K562 (cell line): ENCODE measurements at regions not wholly inside any gene's neighbourhood (a gene's known extent, or its start where the extent isn't known, plus 50 kb on each side); places are given as distances from the start of the nearest gene placed in this dataset.
A peak's percentile ranks its signal among the peaks of the same experiment; 100 is the strongest.

Experiments
- ATF1 ChIP-seq, 2 experiments: fragments of 450-650 bp in 1 of 2; IDR thresholded peaks; 2 replicates each; pipeline ENCODE4 v1.6.1; 2016; ENCODE audit warnings: missing compliant biosample characterization in 1 of 2, missing genetic modification characterization in 1 of 2
- BHLHE40 ChIP-seq: IDR thresholded peaks from 2 replicates; pipeline ENCODE4 v1.6.1; 2011; ENCODE audit warnings: low read length, improper control_type of control experiment
- CBX5 ChIP-seq: IDR thresholded peaks from 2 replicates; pipeline ENCODE4 v1.6.1; 2014; ENCODE audit warnings: low read depth, borderline replicate concordance
- CREB3 ChIP-seq: fragments of 450-650 bp; conservative IDR thresholded peaks from 2 replicates; pipeline ENCODE4 v1.6.1; 2016; ENCODE audit warnings: missing genetic modification characterization, low read depth, mild to moderate bottlenecking, missing compliant biosample characterization, moderate library complexity
- CREB3L1 ChIP-seq: fragments of 450-650 bp; IDR thresholded peaks from 2 replicates; pipeline ENCODE4 v1.6.1; 2014; ENCODE audit warnings: low read depth, mild to moderate bottlenecking, moderate library complexity, borderline replicate concordance
- ETV6 ChIP-seq, 3 experiments: fragments of 150-350 bp in 1 of 3; sonication (generic) in 1 of 3; formaldehyde crosslinking in 1 of 3; IDR thresholded peaks; 2 replicates each; pipeline versions ENCODE4 v1.6.1 to v1.8.0; 2014 to 2022; ENCODE audit warnings: borderline replicate concordance in 2 of 3, low read depth in 2 of 3, antibody characterized with exemption in 1 of 3, low read length in 1 of 3, mild to moderate bottlenecking in 1 of 3, missing genetic modification reagents in 1 of 3
- FOXK2 ChIP-seq, 2 experiments: fragments of 450-650 bp; IDR thresholded peaks in 1 of 2; conservative IDR thresholded peaks in 1 of 2; 2 replicates each; pipeline ENCODE4 v1.6.1; 2016; ENCODE audit warnings: low read depth in 2 of 2, mild to moderate bottlenecking in 1 of 2
- HDGF ChIP-seq: fragments of 450-650 bp; IDR thresholded peaks from 2 replicates; pipeline ENCODE4 v1.6.1; 2016
- KAT8 ChIP-seq: fragments of 450-650 bp; IDR thresholded peaks from 2 replicates; pipeline ENCODE4 v1.6.1; 2016; ENCODE audit warnings: low read depth, mild to moderate bottlenecking
- MTA3 ChIP-seq: fragments of 450-650 bp; formaldehyde crosslinking; IDR thresholded peaks from 2 replicates; pipeline ENCODE4 v1.6.1; 2017; ENCODE audit warnings: mild to moderate bottlenecking, borderline replicate concordance
- MYNN ChIP-seq, 2 experiments: sonication (generic); formaldehyde crosslinking in 1 of 2; IDR thresholded peaks; 2 replicates each; pipeline versions ENCODE4 v1.5.0 to v1.6.1; 2016 to 2020; ENCODE audit warnings: antibody characterized with exemption in 1 of 2, missing genetic modification reagents in 1 of 2
- NKRF ChIP-seq: fragments of 450-650 bp; IDR thresholded peaks from 2 replicates; pipeline ENCODE4 v1.6.1; 2016; ENCODE audit warnings: borderline replicate concordance
- NRF1 ChIP-seq, 2 experiments: fragments of 450-650 bp; IDR thresholded peaks in 1 of 2; conservative IDR thresholded peaks in 1 of 2; 2 replicates each; pipeline ENCODE4 v1.6.1; 2014; ENCODE audit warnings: mild to moderate bottlenecking in 2 of 2
- PREB ChIP-seq: sonication (generic); formaldehyde crosslinking; IDR thresholded peaks from 2 replicates; pipeline ENCODE4 v1.8.1; 2023; ENCODE audit warnings: mild to moderate bottlenecking, missing genetic modification reagents
- VEZF1 ChIP-seq: fragments of 200-800 bp; sonication (Bioruptor generic); IDR thresholded peaks from 2 replicates; pipeline ENCODE4 v1.6.1; 2017; ENCODE audit warnings: missing genetic modification characterization, missing compliant biosample characterization
- ZKSCAN3 ChIP-seq: fragments of 250-450 bp; sonication (Bioruptor Pico); IDR thresholded peaks from 2 replicates; pipeline ENCODE4 v1.4.0; 2020
- ZKSCAN8 ChIP-seq: fragments of 200-800 bp; sonication (Bioruptor generic); IDR thresholded peaks from 2 replicates; pipeline ENCODE4 v1.6.1; 2016; ENCODE audit warnings: missing genetic modification characterization, missing compliant biosample characterization
- ZNF408 ChIP-seq: fragments of 250-450 bp; sonication (Bioruptor Pico); IDR thresholded peaks from 2 replicates; pipeline ENCODE4 v1.4.0; 2020; ENCODE audit warnings: low read depth, mild to moderate bottlenecking, moderate library complexity

- TF ChIP-seq PREB (CRISPR knock-in tag): no peak
- TF ChIP-seq MYNN (IDR thresholded peaks at IDR 0.05): peak; percentile 84; the same call in 1 of the 2 replicates
- TF ChIP-seq MYNN (CRISPR knock-in tag; IDR thresholded peaks at IDR 0.05): no peak
- peak; percentile 40; the same call in 1 of the 2 replicates for TF ChIP-seq VEZF1 (CRISPR knock-in tag)
- no peak for TF ChIP-seq KAT8
- 0 out of 2 replicates have a peak, but pooled peaks have one; percentile 46 for TF ChIP-seq CREB3 (tag)
- TF ChIP-seq MTA3: peak; percentile 49; the same call in 1 of the 2 replicates
- peak; percentile 27 to 40; a peak in 2 of 4 replicates for TF ChIP-seq FOXK2 (conservative IDR thresholded peaks at IDR 0.05 in 1 of 2, IDR thresholded peaks at IDR 0.05 in 1 of 2; ENCODE audit: low read depth in 2 of 2)
- TF ChIP-seq ZNF408 (CRISPR knock-in tag): no peak
- TF ChIP-seq HDGF: peak; percentile 16; the same call in 1 of the 2 replicates
- TF ChIP-seq ATF1 (CRISPR knock-in tag; IDR thresholded peaks at IDR 0.05): no peak
- peak; percentile 47; the same call in 1 of the 2 replicates for TF ChIP-seq ATF1 (tag; IDR thresholded peaks at IDR 0.05)
- TF ChIP-seq CBX5: no peak
- peak; percentile 94 for TF ChIP-seq ZKSCAN8 (CRISPR knock-in tag)
- TF ChIP-seq NKRF: peak; percentile 47; the same call in 1 of the 2 replicates
- TF ChIP-seq NRF1 (conservative IDR thresholded peaks at IDR 0.05 in 1 of 2, IDR thresholded peaks at IDR 0.05 in 1 of 2): 0 out of 4 replicates have a peak, but pooled peaks of 1 of the 2 experiments have one; percentile 15
- TF ChIP-seq CREB3L1: no peak
- TF ChIP-seq ZKSCAN3: no peak
- no peak for TF ChIP-seq ETV6 (IDR thresholded peaks at IDR 0.05; ENCODE audit: borderline replicate concordance in 1 of 2, low read depth in 2 of 2, low read length in 1 of 2)
- TF ChIP-seq ETV6 (CRISPR knock-in tag; IDR thresholded peaks at IDR 0.05; ENCODE audit: borderline replicate concordance): 0 out of 2 replicates have a peak, but pooled peaks have one; percentile 16
- TF ChIP-seq BHLHE40: peak; percentile 32; the same call in 1 of the 2 replicates
- TF ChIP-seq, all 486 proteins: peak for 54
Observed at GRCh38 chr16:85372627-85373372, 240.3 kb upstream of the GSE1 start (continued).
